GM19043 (cell line): ENCODE measurements at regions not wholly inside any gene's neighbourhood (a gene's known extent, or its start where the extent isn't known, plus 50 kb on each side); places are given as distances from the start of the nearest gene placed in this dataset.
"Not testable (repeated sequence)": the region's sequence is repeated elsewhere in the genome, so short reads cannot be mapped to it uniquely, and the experiment has no call there.

Experiments used
- ATAC-seq: cut with Tn5 transposase; IDR thresholded peaks from one replicate; pipeline ENCODE4 v1.9.1; 2021; ENCODE audit warnings: low read depth; ENCODE audit not compliant: unreplicated experiment

DNA sequence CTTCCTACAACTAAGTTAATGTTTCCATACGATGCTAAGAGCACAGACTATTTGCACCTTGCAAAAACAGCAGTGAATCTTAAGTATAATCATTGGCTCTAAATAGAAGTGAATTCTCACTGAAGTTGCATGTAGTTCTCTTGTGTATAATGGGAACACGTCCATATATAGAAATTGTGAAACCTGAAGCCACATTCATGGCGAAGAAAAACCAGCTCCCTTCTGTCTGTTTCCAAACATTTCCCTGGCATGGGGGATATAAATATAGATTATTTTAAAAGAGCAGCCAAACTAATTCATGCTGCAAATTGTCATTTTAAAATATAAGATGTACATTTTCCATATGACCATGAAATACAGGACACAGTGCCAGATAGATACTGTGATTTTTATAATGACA is 71.1 kb downstream of the TRAM1L1 start:
- no peak for ATAC-seq

DNA sequence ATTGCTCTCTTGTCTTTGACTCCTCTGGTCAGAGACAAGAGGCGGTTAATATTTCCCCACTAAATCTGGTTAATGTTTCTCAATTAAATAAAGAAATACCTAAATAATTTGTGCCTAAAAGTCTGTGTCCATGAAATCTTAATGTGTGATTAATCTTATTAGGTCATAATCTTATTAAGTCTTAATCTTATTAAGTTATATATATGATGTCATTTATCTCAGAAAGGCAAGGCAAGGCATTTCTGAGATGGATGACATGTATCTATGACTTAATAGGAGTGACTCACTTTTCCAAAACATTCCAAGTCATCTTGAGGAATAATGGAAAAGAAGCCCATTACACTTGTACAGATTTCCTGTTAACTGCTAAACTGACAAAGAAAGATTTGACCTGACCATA is 74.7 kb downstream of the TRAM1L1 start:
- ATAC-seq, result no peak

DNA sequence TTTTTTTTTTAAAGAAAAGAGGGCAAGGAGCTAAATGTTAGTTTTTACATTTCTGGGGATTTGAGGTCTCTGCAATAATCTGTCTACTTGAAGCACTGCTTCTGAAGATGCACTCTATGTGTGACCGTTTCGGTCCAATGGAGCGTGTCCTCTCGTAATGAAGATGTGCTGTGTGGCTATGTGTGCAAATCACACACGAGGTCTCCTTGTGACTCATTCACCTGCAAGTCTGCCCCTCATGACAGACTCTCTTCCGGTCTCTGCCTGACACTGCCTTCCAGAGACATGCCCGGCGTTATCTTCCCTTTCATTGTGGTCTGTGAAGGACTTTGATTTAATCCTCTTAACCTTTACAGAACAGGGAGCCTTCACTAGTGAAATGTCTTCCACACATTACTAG is 84.3 kb downstream of the TRAM1L1 start:
- ATAC-seq, result peak; percentile 67

- ATAC-seq, result no peak
Observed at GRCh38 chr4:116982656-116983055, 102.7 kb downstream of the TRAM1L1 start.

DNA sequence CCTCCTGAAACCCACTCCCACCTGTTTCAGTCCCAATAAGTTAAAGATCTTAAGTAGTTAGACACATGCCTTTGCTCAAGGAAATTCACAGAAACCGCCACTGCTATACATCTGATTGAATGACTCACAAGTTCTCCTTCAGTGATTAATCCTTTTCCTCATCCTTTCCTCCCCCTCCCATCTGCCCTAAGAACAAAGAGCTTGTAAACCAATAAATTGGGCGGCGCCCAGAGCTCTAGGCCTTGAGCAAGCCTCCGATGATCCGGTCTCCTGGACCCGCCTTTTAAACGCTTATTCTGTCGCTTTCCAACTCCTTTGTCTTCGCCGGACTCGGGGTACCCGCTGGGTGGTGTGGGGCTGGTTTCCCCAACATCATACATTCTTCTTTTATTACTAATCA is 104.9 kb downstream of the TRAM1L1 start:
- not testable (repeated sequence) for ATAC-seq

- no peak for ATAC-seq
Observed at GRCh38 chr4:116959045-116959444, 126.3 kb downstream of the TRAM1L1 start.

DNA sequence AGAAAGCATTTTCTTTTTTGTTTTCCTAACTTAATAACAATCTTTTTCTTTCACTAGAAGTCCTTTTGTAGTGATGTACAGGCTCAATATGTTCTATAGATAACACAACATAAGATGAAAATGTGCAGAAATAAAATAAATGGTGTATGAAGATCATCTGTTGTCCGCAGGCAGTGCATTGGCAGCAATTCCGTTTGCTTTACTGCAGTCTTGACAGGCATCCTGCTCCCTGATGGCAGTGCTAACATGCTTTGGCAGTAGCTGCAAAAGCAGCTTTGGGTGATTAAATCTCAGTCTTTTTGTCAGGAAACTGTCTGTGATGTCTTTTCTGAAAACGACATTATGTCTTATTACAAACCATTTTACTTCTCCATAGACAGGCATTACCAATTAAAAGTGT is 131.4 kb downstream of the TRAM1L1 start:
- ATAC-seq, result no peak

- no peak for ATAC-seq
Observed at GRCh38 chr4:116952530-116953136, 132.7 kb downstream of the TRAM1L1 start.

DNA sequence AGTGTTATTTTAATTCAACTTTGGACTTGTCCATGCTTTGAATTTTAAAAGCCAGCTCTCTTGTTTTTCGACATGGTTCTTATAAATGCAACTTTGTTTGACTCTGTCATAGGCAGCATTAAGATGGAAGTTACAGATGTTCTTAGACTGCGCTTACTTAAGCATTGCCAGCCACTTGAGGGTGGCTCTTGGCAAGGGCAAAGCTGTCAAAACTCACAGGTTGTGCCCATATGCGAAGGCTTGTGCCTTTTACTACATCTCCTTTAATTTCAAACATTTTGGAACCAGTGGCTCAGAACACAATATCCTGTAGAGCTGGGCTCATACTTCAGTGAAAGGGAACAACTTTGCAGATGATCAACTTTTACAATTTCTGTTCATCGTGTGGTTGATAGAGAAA is 135.5 kb downstream of the TRAM1L1 start:
- no peak for ATAC-seq

DNA sequence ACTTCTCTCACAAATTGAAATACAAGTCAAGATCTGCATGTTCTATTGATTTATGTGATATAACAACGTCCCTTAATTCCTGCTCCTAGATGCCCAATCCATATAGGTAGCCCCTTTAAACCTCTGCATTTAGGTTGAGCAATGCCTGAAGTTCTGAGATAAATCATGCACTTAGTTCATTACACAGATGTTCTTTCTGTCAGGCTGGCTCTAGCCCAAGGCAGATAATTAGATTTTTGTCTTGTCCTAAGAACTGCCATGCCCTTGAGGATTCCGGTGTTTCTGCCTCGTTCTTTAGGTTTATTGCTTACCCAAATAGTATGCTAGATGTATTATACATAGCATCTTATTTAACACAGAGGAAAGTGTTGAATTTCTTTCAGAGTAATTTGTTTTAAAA is 143.1 kb downstream of the TRAM1L1 start:
- ATAC-seq, result no peak

DNA sequence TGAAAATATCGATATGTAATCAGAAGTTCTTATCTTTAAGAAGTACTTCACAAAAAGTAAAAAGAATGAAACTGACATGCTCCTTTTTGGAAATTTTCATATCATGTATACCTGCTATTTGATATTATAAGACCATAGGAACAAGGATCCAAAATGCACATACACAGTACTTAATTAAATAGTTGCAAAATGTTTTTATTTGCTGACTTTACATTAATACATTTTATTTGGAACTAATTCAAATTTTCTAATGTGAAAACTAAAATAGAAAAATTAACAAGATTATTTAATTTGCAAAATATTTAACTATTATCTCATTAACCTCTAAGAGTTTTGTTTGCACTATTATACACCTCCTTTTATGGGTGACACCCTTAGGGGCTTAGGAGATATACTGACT is 155.0 kb downstream of the TRAM1L1 start:
- no peak for ATAC-seq

DNA sequence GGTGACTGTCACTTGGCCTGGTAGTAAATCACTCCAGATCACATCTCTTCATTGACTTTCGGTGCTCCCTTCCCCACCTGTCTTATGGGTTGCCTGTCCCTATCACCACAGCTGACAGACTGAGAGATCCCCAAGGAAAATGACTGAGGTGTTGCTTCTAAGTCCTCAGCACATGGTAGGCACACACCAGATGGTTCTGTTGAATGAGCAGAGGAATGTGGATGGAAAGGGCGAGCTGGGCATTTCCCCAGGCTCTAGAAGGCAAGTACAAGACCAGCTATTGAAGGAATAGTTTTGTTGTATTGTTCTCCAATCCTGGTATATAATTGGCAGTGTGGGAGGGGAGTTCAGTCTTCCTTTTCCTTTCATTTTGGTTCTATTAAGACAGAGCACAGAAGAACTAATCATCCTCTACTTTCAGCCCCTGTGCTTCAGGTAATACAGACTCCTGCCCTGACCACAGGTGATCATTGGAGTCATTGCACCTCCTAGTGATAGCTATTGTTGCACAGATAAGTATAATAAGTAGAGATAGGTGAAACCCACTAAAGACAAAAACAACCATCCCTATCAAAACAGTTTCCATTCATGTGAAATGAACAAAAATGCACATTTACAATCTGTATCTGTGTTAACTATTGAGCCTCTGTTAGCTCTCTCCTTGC is 158.6 kb downstream of the TRAM1L1 start:
- no peak for ATAC-seq

- no peak for ATAC-seq
Observed at GRCh38 chr4:116925900-116926457, 159.4 kb downstream of the TRAM1L1 start.

DNA sequence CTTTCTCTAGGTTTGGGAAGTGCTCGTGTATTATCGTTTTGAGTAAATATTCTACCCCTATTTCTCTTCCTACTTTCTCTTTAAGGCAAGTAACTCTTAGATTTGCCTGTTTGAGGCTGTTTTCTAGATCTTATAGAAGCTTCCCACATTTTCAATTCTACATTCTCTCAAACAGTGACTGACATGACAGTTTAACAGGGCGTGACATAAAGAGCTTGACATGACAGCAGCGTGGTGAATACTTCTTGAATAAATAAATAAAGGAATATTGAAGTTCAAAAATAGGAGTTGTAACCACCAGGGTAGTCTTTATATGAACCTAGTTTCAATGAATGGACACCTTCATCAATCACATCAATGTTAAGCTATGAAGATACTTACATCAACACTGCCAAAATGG is 162.0 kb downstream of the TRAM1L1 start:
- no peak for ATAC-seq

GRCh38 chr4:116913451-116913850 is 171.9 kb downstream of the TRAM1L1 start:
- ATAC-seq, result no peak

- no peak for ATAC-seq
Observed at GRCh38 chr4:116906758-116907157, 178.6 kb downstream of the TRAM1L1 start.

DNA sequence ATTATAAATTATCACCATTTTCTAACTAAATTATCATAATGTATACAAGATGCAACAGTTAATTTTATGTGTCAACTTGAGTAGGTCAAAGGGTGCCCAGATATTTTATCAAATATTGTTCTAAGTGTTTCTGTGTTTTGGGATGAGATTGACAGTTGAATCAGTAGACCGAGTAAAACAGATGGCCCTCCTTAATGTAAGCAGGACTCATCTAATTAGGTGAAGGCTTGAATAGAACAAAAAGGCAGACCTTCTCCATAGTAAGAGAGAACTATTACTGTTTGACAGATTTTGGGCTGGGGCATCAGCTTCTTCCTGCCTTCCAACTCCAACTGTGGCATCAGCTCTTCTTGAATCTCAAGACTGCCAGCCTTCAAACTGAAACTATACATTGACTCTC is 185.8 kb downstream of the TRAM1L1 start:
- ATAC-seq, result no peak

- ATAC-seq, result no peak
Observed at GRCh38 chr4:116885579-116885978, 199.8 kb downstream of the TRAM1L1 start.

DNA sequence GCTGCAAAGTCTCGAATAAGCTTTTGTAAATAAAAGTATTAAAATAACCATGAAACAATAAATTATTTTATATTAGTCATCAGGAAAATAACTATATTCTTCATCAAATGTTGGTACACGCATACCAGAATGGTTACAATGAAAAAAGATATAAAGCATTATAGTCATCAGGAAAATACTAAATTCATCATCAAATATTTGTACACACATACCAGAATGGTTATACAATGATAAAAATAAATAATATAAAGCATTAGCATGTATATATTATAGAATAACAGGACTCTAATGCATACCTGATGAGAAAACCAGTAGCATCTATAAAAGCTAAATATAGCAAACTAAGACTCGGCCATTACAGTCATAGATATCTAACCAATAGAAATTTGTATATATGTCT is 202.9 kb downstream of the TRAM1L1 start:
- ATAC-seq, result no peak

DNA sequence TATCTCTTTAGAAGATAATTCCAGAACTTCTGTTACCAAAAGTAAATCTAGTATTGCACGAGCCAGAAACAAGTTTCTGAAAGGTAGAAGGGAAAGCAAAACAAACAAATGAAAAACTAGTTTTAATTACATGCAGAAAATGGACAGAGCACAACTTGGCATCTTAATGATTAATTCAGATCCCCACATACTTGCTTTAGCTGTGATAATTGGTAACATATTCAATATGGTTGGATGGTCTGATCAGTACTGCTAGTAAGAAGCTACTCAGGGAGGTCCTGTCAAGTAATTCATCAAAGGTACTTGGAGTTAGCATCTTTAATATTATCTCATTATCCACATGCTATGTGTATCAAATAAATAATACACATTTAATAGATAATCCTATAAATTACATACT is 204.3 kb downstream of the TRAM1L1 start:
- ATAC-seq, result peak; percentile 76

- no peak for ATAC-seq
Observed at GRCh38 chr4:116880625-116881024, 204.8 kb downstream of the TRAM1L1 start.

DNA sequence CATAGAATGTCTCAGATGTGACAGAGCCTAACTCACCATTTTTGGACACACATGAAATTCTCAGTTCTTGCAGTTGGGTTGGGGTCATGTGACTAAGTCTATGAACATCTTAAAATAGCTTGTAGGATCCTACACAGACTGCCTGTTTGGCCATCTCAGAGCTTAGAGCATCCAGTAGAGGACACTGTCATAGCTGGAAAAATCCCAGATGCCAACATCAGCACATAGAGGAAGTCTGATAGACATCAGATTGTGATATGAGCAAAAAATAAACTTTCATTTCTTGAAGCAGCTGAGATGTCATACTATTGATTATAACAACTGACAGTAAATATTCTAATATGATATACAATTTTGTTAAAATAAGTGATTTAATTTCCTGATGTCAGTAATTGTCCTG is 207.1 kb downstream of the TRAM1L1 start:
- ATAC-seq, result no peak
